Loucy (cell line): ENCODE measurements at regions not wholly inside any gene's neighbourhood (a gene's known extent, or its start where the extent isn't known, plus 50 kb on each side); places are given as distances from the start of the nearest gene placed in this dataset.

Experiments
- CTCF ChIP-seq: fragments of 200-600 bp; sonication (generic); conservative IDR thresholded peaks from 2 replicates; pipeline ENCODE4 v1.5.1; 2014; ENCODE audit warnings: mild to moderate bottlenecking, antibody characterized with exemption, low read length
- EZH2phosphoT487 ChIP-seq: fragments of 200-600 bp; IDR thresholded peaks from 2 replicates; pipeline ENCODE4 v1.6.1; 2018; ENCODE audit warnings: antibody characterized with exemption, mild to moderate bottlenecking, moderate library complexity, borderline replicate concordance

GRCh38 chr9:126171641-126172040 lies 155.0 kb upstream of the MVB12B start:
- no peak for TF ChIP-seq CTCF
- no peak for TF ChIP-seq EZH2phosphoT487
